GM23338 (cell line): ENCODE measurements at regions not wholly inside any gene's neighbourhood (a gene's known extent, or its start where the extent isn't known, plus 50 kb on each side); places are given as distances from the start of the nearest gene placed in this dataset.

Source experiments
- ATAC-seq: fragments of 200-7000 bp; cut with Tn5 transposase; 3 replicates; pipeline ENCODE4 v1.9.1; 2020
- DNase-seq: peaks from one replicate; pipeline ENCODE4 v3.0.0-alpha.2; 2015; ENCODE audit warnings: low spot score
- H2AFZ ChIP-seq: fragments of 200-600 bp; sonication (generic); 2 replicates; pipeline ENCODE4 v1.8.0; 2016; ENCODE audit warnings: antibody characterized with exemption, mild to moderate bottlenecking, moderate library complexity
- H3F3A ChIP-seq: fragments of 200-600 bp; sonication (generic); replicated peaks from 2 replicates; pipeline ENCODE4 v1.8.0; 2017; ENCODE audit warnings: antibody characterized with exemption, mixed run types, low read depth
- H3K27ac ChIP-seq: fragments of 200-600 bp; sonication (generic); 2 replicates; pipeline ENCODE4 v1.6.1; 2016; ENCODE audit warnings: low read depth
- H3K27me3 ChIP-seq: fragments of 200-600 bp; sonication (generic); 2 replicates; pipeline ENCODE4 v1.8.0; 2016; ENCODE audit warnings: mild to moderate bottlenecking, mixed run types, moderate library complexity; ENCODE audit not compliant: insufficient read depth
- H3K36me3 ChIP-seq: fragments of 200-600 bp; sonication (generic); 2 replicates; pipeline ENCODE4 v1.8.0; 2016; ENCODE audit warnings: mild to moderate bottlenecking; ENCODE audit not compliant: insufficient read depth
- H3K4me1 ChIP-seq: fragments of 200-600 bp; sonication (generic); 2 replicates; pipeline ENCODE4 v1.8.0; 2016; ENCODE audit warnings: mild to moderate bottlenecking, moderate library complexity; ENCODE audit not compliant: insufficient read depth
- H3K4me2 ChIP-seq: fragments of 200-600 bp; sonication (generic); 2 replicates; pipeline ENCODE4 v1.7.1; 2017; ENCODE audit warnings: mixed run types
- H3K4me3 ChIP-seq: fragments of 200-600 bp; sonication (generic); 2 replicates; pipeline ENCODE4 v1.6.1; 2016; ENCODE audit warnings: mixed run types
- H3K79me2 ChIP-seq: fragments of 200-600 bp; sonication (generic); replicated peaks from 2 replicates; pipeline ENCODE4 v1.8.0; 2017; ENCODE audit warnings: mild to moderate bottlenecking; ENCODE audit not compliant: insufficient read depth
- H3K9me2 ChIP-seq: fragments of 200-600 bp; sonication (generic); 2 replicates; pipeline ENCODE4 v1.8.0; 2017; ENCODE audit not compliant: insufficient read depth
- H4K20me1 ChIP-seq: fragments of 200-600 bp; sonication (generic); replicated peaks from 2 replicates; pipeline ENCODE4 v1.8.0; 2017; ENCODE audit warnings: mild to moderate bottlenecking; ENCODE audit not compliant: insufficient read depth
- H3K27ac Mint-ChIP-seq: 2 replicates; pipeline ENCODE4 v1.8.0; 2020; ENCODE audit warnings: inconsistent platforms, mild to moderate bottlenecking, moderate library complexity, mixed read lengths
- H3K27me3 Mint-ChIP-seq: 3 replicates; pipeline ENCODE4 v1.8.0; 2022; ENCODE audit warnings: low read depth, mild to moderate bottlenecking, moderate library complexity, mixed read lengths, inconsistent platforms; ENCODE audit not compliant: insufficient read depth, poor library complexity
- H3K36me3 Mint-ChIP-seq: 3 replicates; pipeline ENCODE4 v1.8.0; 2021; ENCODE audit warnings: low read depth, mild to moderate bottlenecking, inconsistent platforms, moderate library complexity, mixed read lengths
- H3K4me1 Mint-ChIP-seq: 3 replicates; pipeline ENCODE4 v1.8.0; 2020; ENCODE audit warnings: mild to moderate bottlenecking, inconsistent platforms, mixed read lengths
- H3K4me3 Mint-ChIP-seq: 3 replicates; pipeline ENCODE4 v1.8.0; 2021; ENCODE audit warnings: moderate library complexity, mild to moderate bottlenecking, inconsistent platforms, mixed read lengths
- H3K9me3 Mint-ChIP-seq: 3 replicates; pipeline ENCODE4 v1.8.0; 2020; ENCODE audit warnings: moderate library complexity, mild to moderate bottlenecking, inconsistent platforms, mixed read lengths
- CREB1 ChIP-seq: fragments of 250-450 bp; sonication (Bioruptor Pico); IDR thresholded peaks from 2 replicates; pipeline ENCODE4 v1.5.0; 2020; ENCODE audit warnings: low read depth, mild to moderate bottlenecking, moderate library complexity
- EZH2 ChIP-seq: fragments of 200-600 bp; sonication (generic); IDR thresholded peaks from one replicate; pipeline ENCODE4 v1.8.0; 2017; ENCODE audit warnings: antibody characterized with exemption, mild to moderate bottlenecking, low read depth; ENCODE audit not compliant: unreplicated experiment
- JUNB ChIP-seq: IDR thresholded peaks from one replicate; pipeline ENCODE4 v1.6.1; 2016; ENCODE audit warnings: antibody characterized with exemption; ENCODE audit not compliant: unreplicated experiment
- REST ChIP-seq: IDR thresholded peaks from one replicate; pipeline ENCODE4 v1.6.1; 2018; ENCODE audit warnings: antibody characterized with exemption; ENCODE audit not compliant: unreplicated experiment
- STAT1 ChIP-seq: IDR thresholded peaks from one replicate; pipeline ENCODE4 v1.6.1; 2016; ENCODE audit warnings: antibody characterized with exemption; ENCODE audit not compliant: unreplicated experiment
- ZNF462 ChIP-seq: fragments of 250-450 bp; sonication (Bioruptor Pico); IDR thresholded peaks from 2 replicates; pipeline ENCODE4 v1.5.0; 2020; ENCODE audit warnings: mild to moderate bottlenecking, moderate library complexity

DNA sequence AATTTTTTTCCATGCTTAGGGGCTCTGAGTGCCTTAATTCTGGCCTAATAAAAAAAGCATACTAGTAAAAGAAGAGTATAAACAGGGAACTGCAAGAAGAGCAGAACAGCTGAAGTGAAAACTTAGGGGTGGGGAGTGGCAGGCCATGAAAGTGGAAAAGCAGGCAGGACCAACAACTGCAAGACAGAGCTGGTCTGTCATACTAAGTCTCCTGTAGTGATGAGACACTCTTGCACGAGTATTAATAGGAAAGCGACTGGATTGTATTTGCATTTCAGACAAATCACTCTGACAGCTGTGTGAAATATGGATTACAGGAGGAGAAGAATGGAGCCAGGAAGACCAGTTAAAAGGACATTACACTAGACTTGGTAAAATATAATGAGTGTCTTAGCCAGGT lies 449.9 kb downstream of the NUF2 start (continued):
- TF ChIP-seq ZNF462 (CRISPR knock-in tag) (no peak), REST (no peak), EZH2 (no peak), STAT1 (no peak), JUNB (no peak)

DNA sequence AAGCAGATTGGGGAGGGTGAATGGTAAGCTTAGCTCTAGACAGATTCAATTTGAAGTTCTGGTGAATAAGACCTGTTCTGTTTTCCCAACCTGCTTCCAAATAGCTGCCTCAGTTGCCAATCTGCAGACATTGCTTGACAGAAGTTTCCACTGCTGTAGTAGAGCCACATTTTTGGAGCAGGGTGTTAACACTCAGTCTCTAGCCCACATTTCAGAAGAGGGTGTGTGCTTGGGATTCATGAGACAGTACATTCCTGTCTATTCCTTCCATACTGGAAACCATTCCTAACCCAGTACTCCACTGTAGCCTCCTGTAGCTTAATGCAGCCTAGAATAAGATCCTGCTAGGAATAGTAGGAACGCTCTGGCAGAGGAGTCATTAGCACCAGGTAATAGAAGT lies 450.5 kb downstream of the NUF2 start:
- H3K4me2 ChIP-seq = no peak overlapping the region
- H3K27me3 Mint-ChIP-seq = peaks cover 3% of the 10 kb centered on the region
- no peaks in the 10 kb centered on the region for H3K27me3 ChIP-seq
- no peaks in the 10 kb centered on the region for H3K9me3 Mint-ChIP-seq
- H3K4me3 Mint-ChIP-seq = no peak overlapping the region
- peaks cover 9% of the 10 kb centered on the region for H3K9me2 ChIP-seq
- no peaks in the 10 kb centered on the region for H3K79me2 ChIP-seq
- peaks cover 9% of the 10 kb centered on the region for H3K4me1 Mint-ChIP-seq
- DNase-seq (no peak), ATAC-seq (no peak)
- TF ChIP-seq REST = no peak
- no peak for TF ChIP-seq CREB1 (CRISPR knock-in tag)
- TF ChIP-seq JUNB = no peak
- no peaks in the 10 kb centered on the region for H3K36me3 Mint-ChIP-seq
- no peaks in the 10 kb centered on the region for H3F3A ChIP-seq
- no peak overlapping the region for H2AFZ ChIP-seq
- H3K36me3 ChIP-seq = no peaks in the 10 kb centered on the region
- H3K4me3 ChIP-seq = no peak overlapping the region
- H3K4me1 ChIP-seq = peaks cover 5% of the 10 kb centered on the region; the same call in 1 of the 2 replicates
- H4K20me1 ChIP-seq = no peaks in the 10 kb centered on the region
- H3K27ac ChIP-seq = no peak overlapping the region
- no peak overlapping the region for H3K27ac Mint-ChIP-seq
